ENCODE measurements at regions not wholly inside any gene's neighbourhood (a gene's known extent, or its start where the extent isn't known, plus 50 kb on each side); places are given as distances from the start of the nearest gene placed in this dataset.

DNA sequence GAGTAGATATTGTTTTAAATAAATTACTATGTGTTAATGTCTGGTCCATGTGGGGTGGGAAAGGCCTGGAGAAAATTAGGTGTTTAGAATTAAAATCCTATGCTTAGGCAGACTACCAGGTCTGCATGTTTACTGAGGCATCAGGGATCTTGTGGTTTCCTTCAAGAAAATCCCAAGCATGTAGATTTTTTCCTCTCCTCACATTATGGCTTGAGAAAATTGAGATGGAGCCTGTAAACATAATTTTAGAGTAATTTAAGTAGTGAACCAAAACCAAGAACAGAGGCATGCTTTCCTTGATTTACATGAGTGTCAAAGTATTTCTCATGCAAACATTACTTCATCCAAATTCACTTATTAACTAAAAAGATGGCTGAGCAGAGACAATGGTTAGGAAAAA, 823.7 kb downstream of the AACS start:
- TF ChIP-seq, protein P1, sequence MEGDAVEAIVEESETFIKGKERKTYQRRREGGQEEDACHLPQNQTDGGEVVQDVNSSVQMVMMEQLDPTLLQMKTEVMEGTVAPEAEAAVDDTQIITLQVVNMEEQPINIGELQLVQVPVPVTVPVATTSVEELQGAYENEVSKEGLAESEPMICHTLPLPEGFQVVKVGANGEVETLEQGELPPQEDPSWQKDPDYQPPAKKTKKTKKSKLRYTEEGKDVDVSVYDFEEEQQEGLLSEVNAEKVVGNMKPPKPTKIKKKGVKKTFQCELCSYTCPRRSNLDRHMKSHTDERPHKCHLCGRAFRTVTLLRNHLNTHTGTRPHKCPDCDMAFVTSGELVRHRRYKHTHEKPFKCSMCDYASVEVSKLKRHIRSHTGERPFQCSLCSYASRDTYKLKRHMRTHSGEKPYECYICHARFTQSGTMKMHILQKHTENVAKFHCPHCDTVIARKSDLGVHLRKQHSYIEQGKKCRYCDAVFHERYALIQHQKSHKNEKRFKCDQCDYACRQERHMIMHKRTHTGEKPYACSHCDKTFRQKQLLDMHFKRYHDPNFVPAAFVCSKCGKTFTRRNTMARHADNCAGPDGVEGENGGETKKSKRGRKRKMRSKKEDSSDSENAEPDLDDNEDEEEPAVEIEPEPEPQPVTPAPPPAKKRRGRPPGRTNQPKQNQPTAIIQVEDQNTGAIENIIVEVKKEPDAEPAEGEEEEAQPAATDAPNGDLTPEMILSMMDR (IDR thresholded peaks at IDR 0.05; ENCODE audit: poor library complexity, severe bottlenecking) = no peak
- TF ChIP-seq SMC3 (conservative IDR thresholded peaks at IDR 0.05; ENCODE audit: poor library complexity) (no peak), POLR2AphosphoS5 (IDR thresholded peaks at IDR 0.05) (no peak)
